Urothelium cell line (cell line): ENCODE measurements at regions not wholly inside any gene's neighbourhood (a gene's known extent, or its start where the extent isn't known, plus 50 kb on each side); places are given as distances from the start of the nearest gene placed in this dataset.

Source experiments
- DNase-seq: peaks from one replicate; pipeline ENCODE4 v3.0.0; 2011; ENCODE audit warnings: low spot score, mixed read lengths
- FAIRE-seq: peaks from 2 replicates; lab custom pipeline; 2011; peaks lifted over from hg19 to GRCh38; lab: Jason Lieb, UNC

- FAIRE-seq (no peak), DNase-seq (no peak)
These were observed 172.5 kb downstream of the SMAD2 start for GRCh38 chr18:47758000-47758399.

- DNase-seq (peak; percentile 51), FAIRE-seq (no peak)
These were observed 174.0 kb downstream of the SMAD2 start for GRCh38 chr18:47756364-47757016.

GRCh38 chr18:47755102-47755456 lies 175.4 kb downstream of the SMAD2 start:
- no peak for FAIRE-seq
- no peak for DNase-seq

GRCh38 chr18:47754311-47755101 lies 176.0 kb downstream of the SMAD2 start:
- FAIRE-seq (no peak), DNase-seq (peak; percentile 76)

- FAIRE-seq (no peak), DNase-seq (no peak)
These were observed 177.4 kb downstream of the SMAD2 start for GRCh38 chr18:47752796-47753645.

GRCh38 chr18:47750889-47751423 lies 179.5 kb downstream of the SMAD2 start:
- DNase-seq (no peak), FAIRE-seq (no peak)

- no peak for DNase-seq
- no peak for FAIRE-seq
These were observed 180.9 kb downstream of the SMAD2 start for GRCh38 chr18:47749600-47749973.

GRCh38 chr18:47748847-47749599 lies 181.4 kb downstream of the SMAD2 start:
- FAIRE-seq (no peak), DNase-seq (peak; percentile 83)

- no peak for FAIRE-seq
- DNase-seq: no peak
These were observed 182.2 kb downstream of the SMAD2 start for GRCh38 chr18:47748093-47748796.

GRCh38 chr18:47747260-47747795 lies 183.1 kb downstream of the SMAD2 start:
- FAIRE-seq (no peak), DNase-seq (no peak)

GRCh38 chr18:47746615-47747014 lies 183.8 kb downstream of the SMAD2 start:
- FAIRE-seq: no peak
- no peak for DNase-seq

GRCh38 chr18:47745227-47745626 lies 185.2 kb downstream of the SMAD2 start:
- FAIRE-seq (no peak), DNase-seq (no peak)

GRCh38 chr18:47737956-47738355 lies 192.5 kb downstream of the SMAD2 start:
- no peak for DNase-seq
- FAIRE-seq: no peak

- DNase-seq (no peak), FAIRE-seq (no peak)
These were observed 193.1 kb downstream of the SMAD2 start for GRCh38 chr18:47737198-47737830.

- FAIRE-seq: no peak
- no peak for DNase-seq
These were observed 193.9 kb downstream of the SMAD2 start for GRCh38 chr18:47736376-47737140.

GRCh38 chr18:47735041-47735702 lies 195.3 kb downstream of the SMAD2 start:
- DNase-seq (no peak), FAIRE-seq (no peak)

- no peak for DNase-seq
- no peak for FAIRE-seq
These were observed 199.2 kb downstream of the SMAD2 start for GRCh38 chr18:47731276-47731675.

- FAIRE-seq: no peak
- peak; percentile 41 for DNase-seq
These were observed 199.7 kb downstream of the SMAD2 start for GRCh38 chr18:47730795-47731194.
